Cardiac muscle cell (in vitro differentiated cells and primary cell): ENCODE measurements at regions not wholly inside any gene's neighbourhood (a gene's known extent, or its start where the extent isn't known, plus 50 kb on each side); places are given as distances from the start of the nearest gene placed in this dataset.

Source experiments
- DNase-seq, 2 donors: peaks; one replicate each; pipeline versions ENCODE4 v3.0.0 to v3.0.0-alpha.2; 2010 to 2017; ENCODE audit warnings: low read depth in 1 of 2, low spot score in 1 of 2
- H3K27ac ChIP-seq: fragments of 200-600 bp; sonication (generic); 2 replicates; pipeline ENCODE4 v1.5.1; 2016
- H3K27me3 ChIP-seq: fragments of 200-600 bp; sonication (generic); 2 replicates; pipeline ENCODE4 v1.6.0; 2016; ENCODE audit warnings: control low read depth
- H3K36me3 ChIP-seq: fragments of 200-600 bp; sonication (generic); 2 replicates; pipeline ENCODE4 v1.5.1; 2016; ENCODE audit warnings: control low read depth
- H3K4me1 ChIP-seq: fragments of 200-600 bp; sonication (generic); 2 replicates; pipeline ENCODE4 v1.8.1; 2017; ENCODE audit warnings: low read depth, mild to moderate bottlenecking, mixed run types
- H3K4me3 ChIP-seq: fragments of 200-600 bp; sonication (generic); 2 replicates; pipeline ENCODE4 v1.5.1; 2016; ENCODE audit warnings: mild to moderate bottlenecking
- H3K9me3 ChIP-seq: fragments of 200-600 bp; sonication (generic); 2 replicates; pipeline ENCODE4 v1.5.1; 2017; ENCODE audit warnings: low read depth, mild to moderate bottlenecking, control low read depth
- CTCF ChIP-seq: IDR thresholded peaks from 2 replicates; pipeline ENCODE4 v1.5.1; 2012; ENCODE audit warnings: low read depth, mild to moderate bottlenecking, low read length

GRCh38 chr10:123318516-123318915 is 164.3 kb downstream of the BUB3 start:
- no peaks in the 10 kb centered on the region for H3K27me3 ChIP-seq
- no peak for TF ChIP-seq CTCF
- H3K4me3 ChIP-seq, result no peak overlapping the region
- no peak overlapping the region for H3K27ac ChIP-seq
- H3K9me3 ChIP-seq, result no peaks in the 10 kb centered on the region
- no peaks in the 10 kb centered on the region for H3K36me3 ChIP-seq
- DNase-seq, result no peak
- H3K4me1 ChIP-seq, result no peaks in the 10 kb centered on the region

- DNase-seq, result no peak
- TF ChIP-seq CTCF, result no peak
- no peaks in the 10 kb centered on the region for H3K4me1 ChIP-seq
These were observed 165.9 kb downstream of the BUB3 start for GRCh38 chr10:123320091-123320490.

GRCh38 chr10:123323884-123324283 is 169.7 kb downstream of the BUB3 start:
- Histone ChIP-seq H3K4me1 (no peaks in the 10 kb centered on the region), H3K9me3 (no peaks in the 10 kb centered on the region), H3K27ac (no peak overlapping the region), H3K4me3 (no peak overlapping the region), H3K36me3 (no peaks in the 10 kb centered on the region), H3K27me3 (no peaks in the 10 kb centered on the region)
- no peak for TF ChIP-seq CTCF
- DNase-seq, result no peak

More at GRCh38 chr10:123320091-123320490, 165.9 kb downstream of the BUB3 start:
- no peak overlapping the region for H3K27ac ChIP-seq
- H3K9me3 ChIP-seq, result no peaks in the 10 kb centered on the region
- H3K4me3 ChIP-seq, result no peak overlapping the region
- no peaks in the 10 kb centered on the region for H3K27me3 ChIP-seq
- H3K36me3 ChIP-seq, result no peaks in the 10 kb centered on the region

GRCh38 chr10:123325663-123326190 is 171.5 kb downstream of the BUB3 start:
- no peak for DNase-seq
- Histone ChIP-seq H3K36me3 (no peaks in the 10 kb centered on the region), H3K4me3 (no peak overlapping the region), H3K4me1 (no peaks in the 10 kb centered on the region), H3K27me3 (no peaks in the 10 kb centered on the region), H3K27ac (no peak overlapping the region), H3K9me3 (no peaks in the 10 kb centered on the region)
- no peak for TF ChIP-seq CTCF

- no peak overlapping the region for H3K4me3 ChIP-seq
- no peak overlapping the region for H3K27ac ChIP-seq
- no peaks in the 10 kb centered on the region for H3K27me3 ChIP-seq
- H3K4me1 ChIP-seq, result no peaks in the 10 kb centered on the region
- no peaks in the 10 kb centered on the region for H3K36me3 ChIP-seq
- no peaks in the 10 kb centered on the region for H3K9me3 ChIP-seq
- DNase-seq, result no peak
- no peak for TF ChIP-seq CTCF
These were observed 172.5 kb downstream of the BUB3 start for GRCh38 chr10:123326674-123327073.

- H3K27ac ChIP-seq, result no peak overlapping the region
- H3K9me3 ChIP-seq, result no peaks in the 10 kb centered on the region
- H3K4me1 ChIP-seq, result no peaks in the 10 kb centered on the region
- no peak for TF ChIP-seq CTCF
- H3K36me3 ChIP-seq, result no peaks in the 10 kb centered on the region
- no peak for DNase-seq
- H3K27me3 ChIP-seq, result no peaks in the 10 kb centered on the region
- no peak overlapping the region for H3K4me3 ChIP-seq
These were observed 173.2 kb downstream of the BUB3 start for GRCh38 chr10:123327450-123327849.
